Ishikawa (cell line): ENCODE measurements at regions not wholly inside any gene's neighbourhood (a gene's known extent, or its start where the extent isn't known, plus 50 kb on each side); places are given as distances from the start of the nearest gene placed in this dataset.

Experiments
- CEBPB ChIP-seq: IDR thresholded peaks from 2 replicates; pipeline ENCODE4 v1.6.1; 2012
- CREB1 ChIP-seq: IDR thresholded peaks from 2 replicates; pipeline ENCODE4 v1.6.1; 2012; ENCODE audit warnings: low read depth
- EGR1 ChIP-seq: IDR thresholded peaks from 2 replicates; pipeline ENCODE4 v1.6.1; 2012
- EP300 ChIP-seq: IDR thresholded peaks from 2 replicates; pipeline ENCODE4 v1.6.1; 2012; ENCODE audit warnings: borderline replicate concordance
- FOXM1 ChIP-seq: IDR thresholded peaks from 2 replicates; pipeline ENCODE4 v1.6.1; 2012; ENCODE audit warnings: low read depth, borderline replicate concordance
- NFIC ChIP-seq: IDR thresholded peaks from 2 replicates; pipeline ENCODE4 v1.6.1; 2012
- RAD21 ChIP-seq: IDR thresholded peaks from 2 replicates; pipeline ENCODE4 v1.6.1; 2012; ENCODE audit warnings: low read depth
- TAF1 ChIP-seq: IDR thresholded peaks from 2 replicates; pipeline ENCODE4 v1.6.1; 2012; ENCODE audit warnings: low read depth, mild to moderate bottlenecking
- TCF12 ChIP-seq: IDR thresholded peaks from 2 replicates; pipeline ENCODE4 v1.6.1; 2012; ENCODE audit warnings: low read depth
- TEAD4 ChIP-seq: IDR thresholded peaks from 2 replicates; pipeline ENCODE4 v1.6.1; 2012
- USF1 ChIP-seq: IDR thresholded peaks from 2 replicates; pipeline ENCODE4 v1.6.1; 2012
- YY1 ChIP-seq: IDR thresholded peaks from 2 replicates; pipeline ENCODE4 v1.6.1; 2012; ENCODE audit warnings: low read depth
- ZBTB7A ChIP-seq: IDR thresholded peaks from 2 replicates; pipeline ENCODE4 v1.6.1; 2012; ENCODE audit warnings: low read depth
- TF ChIP-seq, protein P1 (sequence below): IDR thresholded peaks from 2 replicates; pipeline ENCODE4 v1.6.1; 2012
- TF ChIP-seq, protein P2 (sequence below): IDR thresholded peaks from 2 replicates; pipeline ENCODE4 v1.6.1; 2012; ENCODE audit warnings: low read depth, mild to moderate bottlenecking

DNA sequence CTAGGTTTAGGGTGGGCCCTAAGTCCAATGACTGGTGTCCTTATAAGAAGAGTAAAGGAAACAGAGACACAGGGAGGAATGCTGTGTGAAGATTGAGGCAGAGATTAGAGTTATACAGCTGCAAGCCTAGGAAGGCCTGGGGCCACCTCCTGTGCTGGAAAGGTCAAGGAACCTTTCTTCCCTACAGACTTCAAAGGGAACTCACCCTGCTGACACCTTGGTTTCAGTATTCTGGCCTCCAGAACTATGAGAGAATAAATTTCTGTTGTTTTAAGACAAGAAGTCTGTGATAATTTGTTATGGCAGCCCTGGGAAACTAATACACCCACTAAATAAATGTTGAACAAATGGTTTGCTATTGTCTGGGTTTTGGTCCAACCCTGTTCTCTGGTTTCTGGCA, 102.3 kb upstream of the NEUROD1 start:
- TF ChIP-seq NFIC = no peak
- TF ChIP-seq EP300 = no peak
- no peak for TF ChIP-seq CREB1
- no peak for TF ChIP-seq TCF12
- TF ChIP-seq, protein P1, sequence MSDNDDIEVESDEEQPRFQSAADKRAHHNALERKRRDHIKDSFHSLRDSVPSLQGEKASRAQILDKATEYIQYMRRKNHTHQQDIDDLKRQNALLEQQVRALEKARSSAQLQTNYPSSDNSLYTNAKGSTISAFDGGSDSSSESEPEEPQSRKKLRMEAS = no peak

DNA sequence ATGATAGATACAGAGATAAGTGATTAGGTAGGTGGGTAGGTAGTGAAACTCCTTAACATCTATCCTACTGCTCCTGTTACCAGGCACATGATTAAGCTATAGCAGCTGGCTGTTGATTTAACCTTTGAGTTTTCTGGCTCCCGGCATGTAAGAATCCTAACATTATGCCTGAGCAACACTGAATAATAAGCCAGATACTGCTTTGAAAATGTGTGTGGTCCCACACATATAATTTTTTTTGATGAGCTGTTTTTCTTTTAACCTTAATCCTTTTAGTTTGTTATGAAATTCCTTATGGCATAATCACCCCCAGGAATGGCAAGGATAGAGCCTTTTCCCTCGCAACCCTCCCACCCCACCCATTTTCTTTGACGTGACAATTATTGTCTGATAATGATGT, 104.2 kb upstream of the NEUROD1 start:
- no peak for TF ChIP-seq TCF12
- no peak for TF ChIP-seq CREB1
- no peak for TF ChIP-seq NFIC
- TF ChIP-seq USF1 = no peak
- TF ChIP-seq RAD21 = no peak
- TF ChIP-seq, protein P1 = no peak
- no peak for TF ChIP-seq EP300
- TF ChIP-seq TAF1 = no peak
- TF ChIP-seq FOXM1 = no peak
- TF ChIP-seq TEAD4 = no peak
- no peak for TF ChIP-seq YY1
- no peak for TF ChIP-seq CEBPB
- TF ChIP-seq ZBTB7A = no peak
- no peak for TF ChIP-seq EGR1
- TF ChIP-seq, protein P2, sequence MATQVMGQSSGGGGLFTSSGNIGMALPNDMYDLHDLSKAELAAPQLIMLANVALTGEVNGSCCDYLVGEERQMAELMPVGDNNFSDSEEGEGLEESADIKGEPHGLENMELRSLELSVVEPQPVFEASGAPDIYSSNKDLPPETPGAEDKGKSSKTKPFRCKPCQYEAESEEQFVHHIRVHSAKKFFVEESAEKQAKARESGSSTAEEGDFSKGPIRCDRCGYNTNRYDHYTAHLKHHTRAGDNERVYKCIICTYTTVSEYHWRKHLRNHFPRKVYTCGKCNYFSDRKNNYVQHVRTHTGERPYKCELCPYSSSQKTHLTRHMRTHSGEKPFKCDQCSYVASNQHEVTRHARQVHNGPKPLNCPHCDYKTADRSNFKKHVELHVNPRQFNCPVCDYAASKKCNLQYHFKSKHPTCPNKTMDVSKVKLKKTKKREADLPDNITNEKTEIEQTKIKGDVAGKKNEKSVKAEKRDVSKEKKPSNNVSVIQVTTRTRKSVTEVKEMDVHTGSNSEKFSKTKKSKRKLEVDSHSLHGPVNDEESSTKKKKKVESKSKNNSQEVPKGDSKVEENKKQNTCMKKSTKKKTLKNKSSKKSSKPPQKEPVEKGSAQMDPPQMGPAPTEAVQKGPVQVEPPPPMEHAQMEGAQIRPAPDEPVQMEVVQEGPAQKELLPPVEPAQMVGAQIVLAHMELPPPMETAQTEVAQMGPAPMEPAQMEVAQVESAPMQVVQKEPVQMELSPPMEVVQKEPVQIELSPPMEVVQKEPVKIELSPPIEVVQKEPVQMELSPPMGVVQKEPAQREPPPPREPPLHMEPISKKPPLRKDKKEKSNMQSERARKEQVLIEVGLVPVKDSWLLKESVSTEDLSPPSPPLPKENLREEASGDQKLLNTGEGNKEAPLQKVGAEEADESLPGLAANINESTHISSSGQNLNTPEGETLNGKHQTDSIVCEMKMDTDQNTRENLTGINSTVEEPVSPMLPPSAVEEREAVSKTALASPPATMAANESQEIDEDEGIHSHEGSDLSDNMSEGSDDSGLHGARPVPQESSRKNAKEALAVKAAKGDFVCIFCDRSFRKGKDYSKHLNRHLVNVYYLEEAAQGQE = no peak

- TF ChIP-seq EP300 (no peak), USF1 (no peak), TCF12 (no peak), RAD21 (no peak), CEBPB (no peak), YY1 (no peak), ZBTB7A (no peak), TEAD4 (no peak), FOXM1 (no peak), TAF1 (no peak), CREB1 (no peak), EGR1 (no peak), NFIC (no peak)
- TF ChIP-seq, protein P2 = no peak
- TF ChIP-seq, protein P1 = no peak
These were observed 105.5 kb upstream of the NEUROD1 start for GRCh38 chr2:181785691-181786344.

- TF ChIP-seq, protein P2 = no peak
- no peak for TF ChIP-seq EGR1
- TF ChIP-seq TEAD4 = no peak
- TF ChIP-seq CEBPB = no peak
- no peak for TF ChIP-seq RAD21
- no peak for TF ChIP-seq EP300
- no peak for TF ChIP-seq ZBTB7A
- TF ChIP-seq TCF12 = no peak
- TF ChIP-seq USF1 = no peak
These were observed 104.9 kb upstream of the ITPRID2 start for GRCh38 chr2:181786371-181787228.
